ENCODE measurements at regions not wholly inside any gene's neighbourhood (a gene's known extent, or its start where the extent isn't known, plus 50 kb on each side); places are given as distances from the start of the nearest gene placed in this dataset.

DNA sequence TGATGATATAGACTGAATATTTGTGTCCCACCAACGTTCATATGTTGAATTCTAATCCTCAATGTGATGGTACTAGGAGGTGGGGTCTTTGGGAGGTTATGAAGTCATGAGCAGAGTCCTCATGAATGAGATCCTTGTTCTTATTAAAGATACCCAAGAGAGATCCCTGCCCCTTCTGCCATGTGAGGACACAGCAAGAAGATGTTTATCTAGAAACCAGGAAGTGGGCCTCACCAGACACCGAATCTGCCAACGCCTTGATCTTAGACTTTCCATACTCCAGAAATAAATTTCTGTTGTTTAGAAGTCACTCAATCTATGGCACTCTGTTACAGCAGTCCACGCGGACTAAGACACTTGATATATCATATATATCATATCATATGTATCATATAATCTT, 67.7 kb upstream of the GCM1 start:
- DNase-seq, result no peak
- Histone ChIP-seq H3K4me3 (no peak overlapping the region), H3K4me1 (no peaks in the 10 kb centered on the region), H3K27ac (no peak overlapping the region), H3K36me3 (replicated peaks in 1 of 2; ENCODE audit: insufficient read depth in 1 of 2, low read depth in 2 of 2) (no peaks in the 10 kb centered on the region), H3K27me3 (no peaks in the 10 kb centered on the region), H3K9me3 (no peaks in the 10 kb centered on the region)
- intact Hi-C loops (cut with DNase I), result loop anchor here (10.0 kb wide), 1 partner anchor 48 kb away; no protein-coding TSS in a partner anchor
- WGBS, 2 donors, result 71 to 76% methylated on average over 5 of the region's 5 CpGs
- no peak for ATAC-seq
- TF ChIP-seq POLR2A (IDR thresholded peaks at IDR 0.05), result no peak
- TF ChIP-seq, protein P1, sequence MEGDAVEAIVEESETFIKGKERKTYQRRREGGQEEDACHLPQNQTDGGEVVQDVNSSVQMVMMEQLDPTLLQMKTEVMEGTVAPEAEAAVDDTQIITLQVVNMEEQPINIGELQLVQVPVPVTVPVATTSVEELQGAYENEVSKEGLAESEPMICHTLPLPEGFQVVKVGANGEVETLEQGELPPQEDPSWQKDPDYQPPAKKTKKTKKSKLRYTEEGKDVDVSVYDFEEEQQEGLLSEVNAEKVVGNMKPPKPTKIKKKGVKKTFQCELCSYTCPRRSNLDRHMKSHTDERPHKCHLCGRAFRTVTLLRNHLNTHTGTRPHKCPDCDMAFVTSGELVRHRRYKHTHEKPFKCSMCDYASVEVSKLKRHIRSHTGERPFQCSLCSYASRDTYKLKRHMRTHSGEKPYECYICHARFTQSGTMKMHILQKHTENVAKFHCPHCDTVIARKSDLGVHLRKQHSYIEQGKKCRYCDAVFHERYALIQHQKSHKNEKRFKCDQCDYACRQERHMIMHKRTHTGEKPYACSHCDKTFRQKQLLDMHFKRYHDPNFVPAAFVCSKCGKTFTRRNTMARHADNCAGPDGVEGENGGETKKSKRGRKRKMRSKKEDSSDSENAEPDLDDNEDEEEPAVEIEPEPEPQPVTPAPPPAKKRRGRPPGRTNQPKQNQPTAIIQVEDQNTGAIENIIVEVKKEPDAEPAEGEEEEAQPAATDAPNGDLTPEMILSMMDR (IDR thresholded peaks at IDR 0.05), result no peak

- no peaks in the 10 kb centered on the region for H3K27me3 ChIP-seq
- 4 to 84% methylated on average over 1 of the region's 1 CpG for WGBS, 2 donors
- H3K4me1 ChIP-seq, result no peaks in the 10 kb centered on the region
- no peak overlapping the region for H3K27ac ChIP-seq
- ATAC-seq, result no peak
- TF ChIP-seq, protein P1 (IDR thresholded peaks at IDR 0.05), result no peak
- TF ChIP-seq POLR2A (IDR thresholded peaks at IDR 0.05), result no peak
- H3K4me3 ChIP-seq, result no peak overlapping the region
- intact Hi-C loops (cut with DNase I), result loop anchor here (10.0 kb wide), 1 partner anchor 51 kb away; no protein-coding TSS in a partner anchor
- H3K36me3 ChIP-seq (replicated peaks in 1 of 2; ENCODE audit: insufficient read depth in 1 of 2, low read depth in 2 of 2), result no peaks in the 10 kb centered on the region
- DNase-seq, result no peak
- H3K9me3 ChIP-seq, result no peaks in the 10 kb centered on the region
Observed at GRCh38 chr6:53214172-53214571, 65.5 kb upstream of the GCM1 start.

DNA sequence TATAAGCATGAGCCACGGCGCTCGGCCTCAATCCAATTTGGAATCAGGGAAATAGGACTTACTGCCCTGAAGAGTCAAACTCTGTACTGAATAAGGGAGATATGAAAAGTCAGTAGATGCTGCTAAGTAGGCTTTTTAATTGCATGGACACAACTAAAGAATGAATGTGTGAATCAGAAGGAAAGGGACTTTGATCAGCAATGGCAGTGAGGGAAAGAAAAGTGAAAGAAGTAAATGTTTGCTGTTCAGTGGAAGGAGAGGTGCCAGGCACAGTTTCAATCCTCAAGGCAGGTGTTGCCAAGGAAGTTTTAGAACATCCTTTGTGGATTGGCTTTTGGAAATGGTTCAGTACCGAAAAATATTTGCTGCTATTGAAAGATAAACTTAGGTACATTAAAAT, 62.2 kb upstream of the GCM1 start:
- Histone ChIP-seq H3K36me3 (replicated peaks in 1 of 2; ENCODE audit: insufficient read depth in 1 of 2, low read depth in 2 of 2) (no peaks in the 10 kb centered on the region), H3K4me1 (no peaks in the 10 kb centered on the region), H3K27ac (no peak overlapping the region), H3K4me3 (no peak overlapping the region), H3K27me3 (no peaks in the 10 kb centered on the region), H3K9me3 (no peaks in the 10 kb centered on the region)
- no peak for ATAC-seq
- WGBS, 2 donors, result 83 to 86% methylated on average over 4 of the region's 4 CpGs
- DNase-seq, result no peak
- intact Hi-C loops (cut with DNase I), result loop anchor here (10.0 kb wide), 1 partner anchor 54 kb away; no protein-coding TSS in a partner anchor
- TF ChIP-seq POLR2A (IDR thresholded peaks at IDR 0.05), result no peak
- TF ChIP-seq, protein P1 (IDR thresholded peaks at IDR 0.05), result no peak

DNA sequence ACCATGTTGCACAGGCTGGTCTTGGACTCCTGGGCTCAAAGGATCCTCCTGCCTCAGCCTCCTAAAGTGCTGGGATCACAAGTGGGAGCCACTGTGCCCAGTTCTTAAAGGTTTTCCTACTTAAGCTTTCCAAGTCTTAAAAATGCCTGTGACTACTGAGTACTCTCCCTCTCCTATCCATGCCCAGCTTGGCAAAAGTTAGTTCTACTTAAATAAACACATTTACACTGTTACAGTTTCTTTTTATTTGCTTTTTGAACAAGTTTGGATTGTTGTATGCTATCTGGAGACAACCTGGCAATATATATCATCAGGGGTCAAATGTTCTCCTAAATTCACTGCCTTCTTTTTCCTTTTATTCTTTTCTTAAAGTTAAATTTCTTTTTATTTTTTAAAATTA, 61.0 kb upstream of the GCM1 start:
- H3K4me3 ChIP-seq, result no peak overlapping the region
- no peaks in the 10 kb centered on the region for H3K36me3 ChIP-seq (replicated peaks in 1 of 2; ENCODE audit: insufficient read depth in 1 of 2, low read depth in 2 of 2)
- DNase-seq (no peak), ATAC-seq (no peak)
- H3K9me3 ChIP-seq, result no peaks in the 10 kb centered on the region
- no peak overlapping the region for H3K27ac ChIP-seq
- intact Hi-C loops (cut with DNase I), result loop anchor here (10.0 kb wide), 1 partner anchor 55 kb away; no protein-coding TSS in a partner anchor
- H3K27me3 ChIP-seq, result no peaks in the 10 kb centered on the region
- TF ChIP-seq, protein P1 (IDR thresholded peaks at IDR 0.05), result no peak
- TF ChIP-seq POLR2A (IDR thresholded peaks at IDR 0.05), result no peak
- H3K4me1 ChIP-seq, result no peaks in the 10 kb centered on the region

DNA sequence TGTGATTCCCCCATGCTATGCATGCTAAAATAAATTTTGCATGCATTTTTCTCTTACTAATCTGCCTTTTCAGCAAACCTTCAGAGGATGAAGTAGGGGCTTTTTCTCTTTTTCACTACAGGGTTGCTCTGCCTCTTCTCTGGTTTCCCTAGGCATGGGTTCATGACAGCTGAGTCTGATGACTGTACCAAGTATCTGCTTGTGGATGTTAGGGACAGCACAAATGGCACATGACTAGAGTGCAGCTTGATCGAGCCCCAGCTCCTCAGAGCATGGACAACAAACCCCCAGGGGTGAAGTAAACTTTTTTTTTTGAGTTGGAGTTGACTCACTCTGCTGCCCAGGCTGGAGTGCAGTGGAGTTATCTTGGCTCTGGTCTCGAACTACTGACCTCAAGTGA, 57.1 kb upstream of the GCM1 start:
- WGBS, 2 donors, result 42 to 67% methylated on average over 2 of the region's 2 CpGs

More for the DNA sequence above, 57.1 kb upstream of the GCM1 start:
- H3K4me3 ChIP-seq, result no peak overlapping the region
- H3K27me3 ChIP-seq, result no peaks in the 10 kb centered on the region
- H3K9me3 ChIP-seq, result no peaks in the 10 kb centered on the region
- intact Hi-C loops (cut with DNase I), result no loop called here
- DNase-seq, result no peak
- no peaks in the 10 kb centered on the region for H3K4me1 ChIP-seq
- no peaks in the 10 kb centered on the region for H3K36me3 ChIP-seq (replicated peaks in 1 of 2; ENCODE audit: insufficient read depth in 1 of 2, low read depth in 2 of 2)
- TF ChIP-seq, protein P1 (IDR thresholded peaks at IDR 0.05), result no peak
- TF ChIP-seq POLR2A (IDR thresholded peaks at IDR 0.05), result no peak
- no peak overlapping the region for H3K27ac ChIP-seq
- ATAC-seq, result no peak

All from body of pancreas (tissue), 4 donors.